Renal cortical epithelial cell (primary cell): ENCODE measurements at regions not wholly inside any gene's neighbourhood (a gene's known extent, or its start where the extent isn't known, plus 50 kb on each side); places are given as distances from the start of the nearest gene placed in this dataset.
"Not testable (repeated sequence)": the region's sequence is repeated elsewhere in the genome, so short reads cannot be mapped to it uniquely, and the experiment has no call there.

ENCODE experiments used
- DNase-seq: peaks from one replicate; pipeline ENCODE4 v3.0.0-alpha.2; 2011; ENCODE audit warnings: low read depth

- not testable (repeated sequence) for DNase-seq
Observed at GRCh38 chr2:156254637-156255067, 77.9 kb downstream of the NR4A2 start.

GRCh38 chr2:156253765-156254164 is 78.8 kb downstream of the NR4A2 start:
- DNase-seq: no peak

GRCh38 chr2:156242874-156243273 is 89.6 kb downstream of the NR4A2 start:
- DNase-seq: no peak

GRCh38 chr2:156237558-156237957 is 95.0 kb downstream of the NR4A2 start:
- DNase-seq: no peak

GRCh38 chr2:156229724-156230362 is 102.7 kb downstream of the NR4A2 start:
- peak; percentile 30 for DNase-seq

- not testable (repeated sequence) for DNase-seq
Observed at GRCh38 chr2:156223328-156223727, 109.2 kb downstream of the NR4A2 start.

- no peak for DNase-seq
Observed at GRCh38 chr2:156221703-156222102, 110.8 kb downstream of the NR4A2 start.

- no peak for DNase-seq
Observed at GRCh38 chr2:156219491-156220100, 112.9 kb downstream of the NR4A2 start.

GRCh38 chr2:156215656-156216055 is 116.9 kb downstream of the NR4A2 start:
- DNase-seq: no peak

GRCh38 chr2:156211318-156211717 is 121.2 kb downstream of the NR4A2 start:
- DNase-seq: no peak

GRCh38 chr2:156206355-156206754 is 126.2 kb downstream of the NR4A2 start:
- DNase-seq: no peak

- peak; percentile 71 for DNase-seq
Observed at GRCh38 chr2:156199588-156199987, 132.9 kb downstream of the NR4A2 start.

- no peak for DNase-seq
Observed at GRCh38 chr2:156196031-156196430, 136.5 kb downstream of the NR4A2 start.

- no peak for DNase-seq
Observed at GRCh38 chr2:156192468-156192867, 140.1 kb downstream of the NR4A2 start.

GRCh38 chr2:156191527-156191926 is 141.0 kb downstream of the NR4A2 start:
- peak; percentile 38 for DNase-seq

- no peak for DNase-seq
Observed at GRCh38 chr2:156190517-156190916, 142.0 kb downstream of the NR4A2 start.

- no peak for DNase-seq
Observed at GRCh38 chr2:156189584-156189983, 142.9 kb downstream of the NR4A2 start.

- no peak for DNase-seq
Observed at GRCh38 chr2:156189143-156189542, 143.4 kb downstream of the NR4A2 start.

GRCh38 chr2:156182132-156182531 is 150.4 kb downstream of the NR4A2 start:
- DNase-seq: peak; percentile 81

- no peak for DNase-seq
Observed at GRCh38 chr2:156181208-156181607, 151.3 kb downstream of the NR4A2 start.

GRCh38 chr2:156177654-156178053 is 154.9 kb downstream of the NR4A2 start:
- no peak for DNase-seq

- DNase-seq: no peak
Observed at GRCh38 chr2:156175946-156176345, 156.6 kb downstream of the NR4A2 start.

- no peak for DNase-seq
Observed at GRCh38 chr2:156170929-156171328, 161.6 kb downstream of the NR4A2 start.

- no peak for DNase-seq
Observed at GRCh38 chr2:156165742-156166141, 166.8 kb downstream of the NR4A2 start.
